Brain microvascular endothelial cell (primary cell): ENCODE measurements at regions not wholly inside any gene's neighbourhood (a gene's known extent, or its start where the extent isn't known, plus 50 kb on each side); places are given as distances from the start of the nearest gene placed in this dataset.

ENCODE experiments used
- DNase-seq: peaks from one replicate; pipeline ENCODE4 v3.0.0-alpha.2; 2020
- H3K27ac ChIP-seq: fragments of 250-450 bp; sonication (Bioruptor Pico); 2 replicates; pipeline ENCODE4 v1.5.1; 2020; ENCODE audit warnings: mild to moderate bottlenecking, moderate library complexity
- H3K27me3 ChIP-seq: fragments of 250-450 bp; sonication (Bioruptor Pico); replicated peaks from 2 replicates; pipeline ENCODE4 v1.5.1; 2020; ENCODE audit warnings: mild to moderate bottlenecking
- H3K36me3 ChIP-seq: fragments of 250-450 bp; sonication (Bioruptor Pico); replicated peaks from 2 replicates; pipeline ENCODE4 v1.5.1; 2020; ENCODE audit warnings: mild to moderate bottlenecking
- H3K4me3 ChIP-seq: 2 replicates; pipeline ENCODE4 v1.5.1; 2011; ENCODE audit warnings: low read depth, mild to moderate bottlenecking, control low read depth, low read length, moderate library complexity
- CTCF ChIP-seq: IDR thresholded peaks from 2 replicates; pipeline ENCODE4 v1.5.1; 2011; ENCODE audit warnings: low read depth, mild to moderate bottlenecking, moderate library complexity, low read length, control low read depth, inconsistent platforms; ENCODE audit errors: missing control alignments
- in situ Hi-C: cut with HindIII; loops from 2 replicates; pipeline ENCODE4 v1.10.0; 2017; ENCODE audit warnings: low sequenced_read_pairs, low pct_ligation_motif_present

GRCh38 chr12:71060426-71060825 is 97.4 kb downstream of the TSPAN8 start:
- no peak for DNase-seq
- Histone ChIP-seq H3K27me3 (no peaks in the 10 kb centered on the region), H3K4me3 (no peak overlapping the region), H3K36me3 (no peaks in the 10 kb centered on the region), H3K27ac (no peak overlapping the region)
- no peak for TF ChIP-seq CTCF
- in situ Hi-C loops = no loop called here

DNA sequence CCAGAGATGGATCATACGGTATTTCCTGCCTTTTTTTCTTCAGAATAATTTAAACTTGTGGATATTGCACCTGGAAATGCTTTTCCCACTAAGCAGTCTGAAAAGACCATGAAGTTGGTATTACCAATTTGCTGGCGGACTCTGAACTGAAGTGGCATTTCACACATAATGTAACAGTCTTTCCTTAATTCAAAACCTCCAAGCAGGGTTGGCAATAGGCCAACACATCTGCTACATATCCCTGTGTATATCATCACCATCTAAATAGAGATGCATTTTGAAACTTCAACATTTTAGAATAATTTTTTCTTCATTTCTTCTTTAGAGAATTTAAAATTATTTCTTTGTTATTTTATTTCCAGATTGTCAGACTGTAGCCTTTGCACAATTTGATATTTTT is 100.5 kb downstream of the TSPAN8 start:
- TF ChIP-seq CTCF = no peak
- H3K4me3 ChIP-seq = no peak overlapping the region
- in situ Hi-C loops = no loop called here
- H3K27ac ChIP-seq = no peak overlapping the region
- no peaks in the 10 kb centered on the region for H3K27me3 ChIP-seq
- no peaks in the 10 kb centered on the region for H3K36me3 ChIP-seq
- DNase-seq = no peak

GRCh38 chr12:71054551-71054950 is 103.2 kb downstream of the TSPAN8 start:
- Histone ChIP-seq H3K27me3 (no peaks in the 10 kb centered on the region), H3K36me3 (no peaks in the 10 kb centered on the region), H3K27ac (no peak overlapping the region), H3K4me3 (no peak overlapping the region)
- TF ChIP-seq CTCF = no peak
- DNase-seq = no peak
- in situ Hi-C loops = no loop called here

DNA sequence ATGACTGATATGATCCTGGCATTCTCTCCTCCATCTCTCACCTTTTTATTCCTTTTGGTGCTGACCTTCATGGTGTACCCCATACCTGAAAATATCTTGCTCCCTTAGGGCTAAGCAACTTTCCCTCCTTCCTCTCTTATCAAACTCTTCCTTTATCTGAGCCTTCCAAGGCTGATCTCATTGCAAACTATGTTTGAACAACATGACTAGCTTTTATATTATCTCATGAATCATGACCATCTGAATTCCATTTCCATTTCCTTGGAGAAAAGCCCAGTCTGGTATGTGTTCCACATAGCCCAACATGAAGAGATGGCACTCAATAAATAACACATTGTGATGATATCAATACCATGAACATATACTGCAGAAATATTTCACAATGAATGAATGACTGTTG is 111.6 kb downstream of the TSPAN8 start:
- DNase-seq = peak; percentile 38
- no peak overlapping the region for H3K27ac ChIP-seq
- no peak overlapping the region for H3K4me3 ChIP-seq
- in situ Hi-C loops = no loop called here
- no peaks in the 10 kb centered on the region for H3K36me3 ChIP-seq
- TF ChIP-seq CTCF = no peak
- no peaks in the 10 kb centered on the region for H3K27me3 ChIP-seq

DNA sequence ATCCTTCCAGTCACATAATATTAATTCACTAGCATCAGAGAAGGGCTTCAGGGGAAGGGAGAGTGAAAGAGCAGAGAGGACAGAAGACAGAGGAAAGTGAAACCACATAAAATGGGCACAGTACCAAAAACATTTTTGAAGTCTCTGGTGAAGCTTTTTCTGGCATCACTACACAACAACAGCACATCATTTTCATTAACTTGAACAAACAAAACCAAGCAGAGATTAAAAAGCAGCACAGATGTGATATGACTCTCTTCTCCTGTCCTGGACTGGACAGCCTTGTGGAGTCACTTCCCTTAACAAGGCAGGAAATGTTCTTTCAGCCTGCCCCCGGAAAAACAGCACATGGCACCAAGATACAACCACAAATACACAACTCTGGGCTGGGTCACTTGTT is 112.0 kb downstream of the TSPAN8 start:
- DNase-seq = peak; percentile 27
- Histone ChIP-seq H3K27ac (no peak overlapping the region), H3K36me3 (no peaks in the 10 kb centered on the region), H3K27me3 (no peaks in the 10 kb centered on the region), H3K4me3 (no peak overlapping the region)
- TF ChIP-seq CTCF = no peak
- in situ Hi-C loops = no loop called here

DNA sequence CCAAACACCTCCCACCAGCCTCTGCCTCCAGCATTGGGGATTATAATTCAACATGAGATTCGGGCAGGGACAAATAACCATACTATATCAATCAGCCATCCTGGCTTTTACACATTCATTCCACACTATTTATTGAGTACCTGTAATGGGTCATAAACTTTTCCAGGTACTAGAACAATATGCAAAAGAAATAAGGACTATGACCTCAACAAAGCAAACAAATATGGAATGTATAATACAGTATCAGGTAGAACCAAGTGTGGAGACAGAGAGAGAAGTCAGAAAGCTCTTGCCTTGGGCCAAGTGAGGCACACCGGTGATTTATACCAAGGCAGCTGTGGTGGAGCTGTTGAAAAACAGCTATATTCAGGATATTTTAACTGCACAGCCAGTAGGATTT is 116.3 kb downstream of the TSPAN8 start:
- Histone ChIP-seq H3K27me3 (no peaks in the 10 kb centered on the region), H3K27ac (no peak overlapping the region), H3K36me3 (no peaks in the 10 kb centered on the region), H3K4me3 (no peak overlapping the region)
- in situ Hi-C loops = no loop called here
- no peak for DNase-seq
- TF ChIP-seq CTCF = no peak
